Liver (tissue), 8 donors: ENCODE measurements at regions not wholly inside any gene's neighbourhood (a gene's known extent, or its start where the extent isn't known, plus 50 kb on each side); places are given as distances from the start of the nearest gene placed in this dataset.

ENCODE experiments used
- DNase-seq: peaks from one replicate; pipeline ENCODE4 v3.0.0-alpha.2; 2017; ENCODE audit warnings: low spot score
- H3K27ac ChIP-seq, 2 donors: one replicate each; pipeline ENCODE4 v1.7.0; 2013; ENCODE audit warnings: inconsistent platforms in 2 of 2, low read length in 2 of 2, control low read depth in 1 of 2, low read depth in 1 of 2, mild to moderate bottlenecking in 1 of 2
- H3K27me3 ChIP-seq, 4 donors: one replicate each; pipeline versions ENCODE4 v1.6.1 to v1.7.0; 2013; ENCODE audit warnings: low read length in 3 of 4, inconsistent platforms in 1 of 4, mild to moderate bottlenecking in 1 of 4, moderate library complexity in 1 of 4; ENCODE audit not compliant: control insufficient read depth in 4 of 4, insufficient read depth in 4 of 4
- H3K36me3 ChIP-seq, 4 donors: one replicate each; pipeline versions ENCODE4 v1.6.1 to v1.7.0; 2013; ENCODE audit warnings: low read length in 3 of 4, mild to moderate bottlenecking in 3 of 4, low read depth in 1 of 4, moderate library complexity in 1 of 4; ENCODE audit not compliant: control insufficient read depth in 4 of 4, insufficient read depth in 3 of 4
- H3K4me1 ChIP-seq, 4 donors: one replicate each; pipeline versions ENCODE4 v1.6.1 to v1.7.0; 2013; ENCODE audit warnings: low read length in 3 of 4, mild to moderate bottlenecking in 3 of 4, moderate library complexity in 1 of 4; ENCODE audit not compliant: control insufficient read depth in 4 of 4, insufficient read depth in 4 of 4
- H3K4me3 ChIP-seq, 3 donors: one replicate each; pipeline versions ENCODE4 v1.6.1 to v1.7.0; 2013; ENCODE audit warnings: low read length in 3 of 3, control low read depth in 1 of 3, low read depth in 1 of 3, mild to moderate bottlenecking in 1 of 3
- H3K9ac ChIP-seq, 2 donors: one replicate each; pipeline ENCODE4 v1.7.0; 2013; ENCODE audit warnings: low read length in 2 of 2, mild to moderate bottlenecking in 2 of 2, moderate library complexity in 2 of 2, control low read depth in 1 of 2, low read depth in 1 of 2
- H3K9me3 ChIP-seq, 4 donors: one replicate each; pipeline versions ENCODE4 v1.6.1 to v1.7.0; 2013; ENCODE audit warnings: low read length in 3 of 4; ENCODE audit not compliant: control insufficient read depth in 4 of 4
- EGR1 ChIP-seq, 2 donors: IDR thresholded peaks; 2 replicates each; pipeline ENCODE4 v1.6.1; 2016 to 2018; ENCODE audit warnings: antibody characterized with exemption in 2 of 2, low read depth in 2 of 2
- FOXA1 ChIP-seq: IDR thresholded peaks from 2 replicates; pipeline ENCODE4 v1.6.1; 2016; ENCODE audit warnings: antibody characterized with exemption
- FOXA2 ChIP-seq: IDR thresholded peaks from 2 replicates; pipeline ENCODE4 v1.6.1; 2016; ENCODE audit warnings: antibody characterized with exemption
- GABPA ChIP-seq, 2 donors: IDR thresholded peaks in 1 of 2; conservative IDR thresholded peaks in 1 of 2; 2 replicates each; pipeline ENCODE4 v1.6.1; 2016; ENCODE audit warnings: antibody characterized with exemption in 2 of 2, mild to moderate bottlenecking in 1 of 2, moderate library complexity in 1 of 2
- HNF4A ChIP-seq, 2 donors: conservative IDR thresholded peaks; 2 replicates each; pipeline ENCODE4 v1.6.1; 2016; ENCODE audit warnings: antibody characterized with exemption in 2 of 2, mild to moderate bottlenecking in 2 of 2
- HNF4G ChIP-seq: IDR thresholded peaks from 2 replicates; pipeline ENCODE4 v1.6.1; 2016; ENCODE audit warnings: antibody characterized with exemption
- JUND ChIP-seq, 2 donors: IDR thresholded peaks; 2 replicates each; pipeline ENCODE4 v1.6.1; 2016; ENCODE audit warnings: antibody characterized with exemption in 2 of 2
- MAX ChIP-seq: IDR thresholded peaks from 2 replicates; pipeline ENCODE4 v1.6.1; 2016; ENCODE audit warnings: antibody characterized with exemption
- NR2F2 ChIP-seq: IDR thresholded peaks from 2 replicates; pipeline ENCODE4 v1.6.1; 2016; ENCODE audit warnings: antibody characterized with exemption
- RAD21 ChIP-seq, 2 donors: IDR thresholded peaks; 2 replicates each; pipeline ENCODE4 v1.6.1; 2016; ENCODE audit warnings: antibody characterized with exemption in 2 of 2, mild to moderate bottlenecking in 2 of 2
- REST ChIP-seq: IDR thresholded peaks from 2 replicates; pipeline ENCODE4 v1.6.1; 2016; ENCODE audit warnings: antibody characterized with exemption, mild to moderate bottlenecking
- RXRA ChIP-seq, 2 donors: IDR thresholded peaks; 2 replicates each; pipeline ENCODE4 v1.6.1; 2017 to 2018; ENCODE audit warnings: antibody characterized with exemption in 2 of 2, mild to moderate bottlenecking in 1 of 2
- SP1 ChIP-seq: IDR thresholded peaks from 2 replicates; pipeline ENCODE4 v1.6.1; 2018; ENCODE audit warnings: antibody characterized with exemption, mild to moderate bottlenecking
- TAF1 ChIP-seq: conservative IDR thresholded peaks from 2 replicates; pipeline ENCODE4 v1.6.1; 2016; ENCODE audit warnings: antibody characterized with exemption, mild to moderate bottlenecking
- YY1 ChIP-seq: IDR thresholded peaks from 2 replicates; pipeline ENCODE4 v1.6.1; 2016; ENCODE audit warnings: antibody characterized with exemption, mild to moderate bottlenecking
- ZBTB33 ChIP-seq: IDR thresholded peaks from 2 replicates; pipeline ENCODE4 v1.6.1; 2016; ENCODE audit warnings: antibody characterized with exemption
- WGBS: extraction: QIAGEN DNeasy Blood & Tissue Kit; methylation state at CpG from one replicate; pipeline ENCODE4 v1.1.7; 2013; 5-methylcytosine and 5-hydroxymethylcytosine counted together
- TF ChIP-seq, protein P1 (sequence below): IDR thresholded peaks from 2 replicates; pipeline ENCODE4 v1.6.1; 2016; ENCODE audit warnings: antibody characterized with exemption
- TF ChIP-seq, protein P2 (sequence below): fragments of 150-350 bp; IDR thresholded peaks from 2 replicates; pipeline ENCODE4 v1.5.1; 2017; ENCODE audit warnings: improper control_type of control experiment, low read depth, low read length; ENCODE audit not compliant: missing input control
- donor health status: healthy.
- donor health status: healthy.
- donor health status: healthy.
- donor health status: healthy.
- donor health status: healthy.

DNA sequence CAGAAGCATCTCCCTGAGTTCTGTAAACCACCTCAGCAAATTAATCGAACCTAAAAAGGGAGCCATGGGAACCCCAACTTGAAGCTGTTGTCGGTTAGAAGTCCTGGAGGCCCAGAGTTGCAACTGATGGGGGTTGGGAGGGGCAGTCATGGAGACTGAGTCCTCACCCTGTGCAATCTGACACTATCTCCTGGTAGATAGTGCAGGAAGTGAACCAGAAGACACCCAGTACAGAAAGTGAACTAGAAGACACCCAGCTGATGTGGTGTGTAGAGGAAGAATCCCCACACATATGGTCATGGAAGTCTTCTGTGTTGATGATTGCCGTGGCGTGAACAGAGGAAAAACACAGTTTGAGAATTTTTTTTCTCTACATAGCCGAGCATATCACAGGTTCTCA lies 58.8 kb upstream of the SRRM3 start:
- 88% methylated on average over 5 of the region's 5 CpGs for WGBS
- Histone ChIP-seq H3K9me3 (no peaks in the 10 kb centered on the region), H3K27ac (no peak overlapping the region), H3K4me3 (no peak overlapping the region), H3K27me3 (no peaks in the 10 kb centered on the region), H3K9ac (no peak overlapping the region), H3K4me1 (peaks cover 0 to 6% (median 4%) of the 10 kb centered on the region in 4 donors), H3K36me3 (no peaks in the 10 kb centered on the region)
- TF ChIP-seq SP1, result no peak
- no peak for TF ChIP-seq HNF4G
- no peak for TF ChIP-seq ZBTB33
- no peak for TF ChIP-seq EGR1 (IDR thresholded peaks at IDR 0.05; ENCODE audit: low read depth in 2 of 2)
- TF ChIP-seq JUND (IDR thresholded peaks at IDR 0.05), result no peak
- TF ChIP-seq REST, result no peak
- TF ChIP-seq GABPA (IDR thresholded peaks at IDR 0.05 in 1 of 2, conservative IDR thresholded peaks at IDR 0.05 in 1 of 2), result no peak
- TF ChIP-seq FOXA2, result no peak
- TF ChIP-seq MAX, result no peak
- no peak for TF ChIP-seq FOXA1
- TF ChIP-seq RXRA (IDR thresholded peaks at IDR 0.05), result no peak
- no peak for TF ChIP-seq RAD21 (IDR thresholded peaks at IDR 0.05)
- TF ChIP-seq, protein P1, sequence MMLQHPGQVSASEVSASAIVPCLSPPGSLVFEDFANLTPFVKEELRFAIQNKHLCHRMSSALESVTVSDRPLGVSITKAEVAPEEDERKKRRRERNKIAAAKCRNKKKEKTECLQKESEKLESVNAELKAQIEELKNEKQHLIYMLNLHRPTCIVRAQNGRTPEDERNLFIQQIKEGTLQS, result no peak
- no peak for TF ChIP-seq TAF1
- TF ChIP-seq, protein P2, sequence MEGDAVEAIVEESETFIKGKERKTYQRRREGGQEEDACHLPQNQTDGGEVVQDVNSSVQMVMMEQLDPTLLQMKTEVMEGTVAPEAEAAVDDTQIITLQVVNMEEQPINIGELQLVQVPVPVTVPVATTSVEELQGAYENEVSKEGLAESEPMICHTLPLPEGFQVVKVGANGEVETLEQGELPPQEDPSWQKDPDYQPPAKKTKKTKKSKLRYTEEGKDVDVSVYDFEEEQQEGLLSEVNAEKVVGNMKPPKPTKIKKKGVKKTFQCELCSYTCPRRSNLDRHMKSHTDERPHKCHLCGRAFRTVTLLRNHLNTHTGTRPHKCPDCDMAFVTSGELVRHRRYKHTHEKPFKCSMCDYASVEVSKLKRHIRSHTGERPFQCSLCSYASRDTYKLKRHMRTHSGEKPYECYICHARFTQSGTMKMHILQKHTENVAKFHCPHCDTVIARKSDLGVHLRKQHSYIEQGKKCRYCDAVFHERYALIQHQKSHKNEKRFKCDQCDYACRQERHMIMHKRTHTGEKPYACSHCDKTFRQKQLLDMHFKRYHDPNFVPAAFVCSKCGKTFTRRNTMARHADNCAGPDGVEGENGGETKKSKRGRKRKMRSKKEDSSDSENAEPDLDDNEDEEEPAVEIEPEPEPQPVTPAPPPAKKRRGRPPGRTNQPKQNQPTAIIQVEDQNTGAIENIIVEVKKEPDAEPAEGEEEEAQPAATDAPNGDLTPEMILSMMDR, result no peak
- TF ChIP-seq HNF4A (conservative IDR thresholded peaks at IDR 0.05), result no peak
- TF ChIP-seq YY1, result no peak
- no peak for TF ChIP-seq NR2F2
- DNase-seq, result no peak
